H9 (cell line): ENCODE measurements at regions not wholly inside any gene's neighbourhood (a gene's known extent, or its start where the extent isn't known, plus 50 kb on each side); places are given as distances from the start of the nearest gene placed in this dataset.

Experiments used
- DNase-seq: peaks from one replicate; pipeline ENCODE4 v3.0.0-alpha.2; 2017
- H2AFZ ChIP-seq: one replicate; pipeline ENCODE4 v1.6.1; 2013; ENCODE audit warnings: mild to moderate bottlenecking, low read length, control low read depth, moderate library complexity
- H2AK5ac ChIP-seq: 2 replicates; pipeline ENCODE4 v1.6.1; 2013; ENCODE audit warnings: low read length, control low read depth, mixed read lengths; ENCODE audit not compliant: insufficient read length
- H2BK120ac ChIP-seq: one replicate; pipeline ENCODE4 v1.6.1; 2013; ENCODE audit warnings: low read depth, mild to moderate bottlenecking, low read length, control low read depth, inconsistent platforms; ENCODE audit not compliant: poor library complexity, severe bottlenecking
- H2BK12ac ChIP-seq: 2 replicates; pipeline ENCODE4 v1.6.1; 2013; ENCODE audit warnings: low read length, control low read depth, mixed read lengths, low read depth; ENCODE audit not compliant: insufficient read length
- H2BK15ac ChIP-seq: 2 replicates; pipeline ENCODE4 v1.6.1; 2013; ENCODE audit warnings: low read depth, low read length, control low read depth
- H2BK20ac ChIP-seq: one replicate; pipeline ENCODE4 v1.6.1; 2013; ENCODE audit warnings: low read depth, mild to moderate bottlenecking, low read length, control low read depth, inconsistent platforms; ENCODE audit not compliant: poor library complexity, severe bottlenecking
- H2BK5ac ChIP-seq: 2 replicates; pipeline ENCODE4 v1.6.1; 2013; ENCODE audit warnings: low read length, control low read depth, mixed read lengths; ENCODE audit not compliant: insufficient read length
- H3K14ac ChIP-seq: 2 replicates; pipeline ENCODE4 v1.6.1; 2013; ENCODE audit warnings: low read length, control low read depth; ENCODE audit not compliant: insufficient read depth
- H3K18ac ChIP-seq: 2 replicates; pipeline ENCODE4 v1.6.1; 2013; ENCODE audit warnings: low read depth, mild to moderate bottlenecking, mixed read lengths, low read length, control low read depth; ENCODE audit not compliant: insufficient read length
- H3K23ac ChIP-seq: 2 replicates; pipeline ENCODE4 v1.6.1; 2013; ENCODE audit warnings: low read length, control low read depth, mixed read lengths, low read depth; ENCODE audit not compliant: insufficient read length
- H3K23me2 ChIP-seq: 2 replicates; pipeline ENCODE4 v1.6.1; 2013; ENCODE audit warnings: low read depth, mild to moderate bottlenecking, mixed read lengths, low read length, control low read depth; ENCODE audit not compliant: insufficient read length, poor library complexity, severe bottlenecking
- H3K27ac ChIP-seq: 2 replicates; pipeline ENCODE4 v1.5.1; 2013; ENCODE audit warnings: low read length, control low read depth, mixed read lengths, low read depth; ENCODE audit not compliant: insufficient read length
- H3K27me3 ChIP-seq: 2 replicates; pipeline ENCODE4 v1.6.1; 2013; ENCODE audit warnings: low read length, control low read depth, inconsistent platforms; ENCODE audit not compliant: insufficient read depth
- H3K4ac ChIP-seq: 2 replicates; pipeline ENCODE4 v1.6.1; 2013; ENCODE audit warnings: low read depth, mild to moderate bottlenecking, control low read depth, inconsistent platforms, low read length, moderate library complexity
- H3K4me1 ChIP-seq: 2 replicates; pipeline ENCODE4 v1.6.1; 2013; ENCODE audit warnings: low read length, control low read depth, inconsistent platforms; ENCODE audit not compliant: insufficient read depth
- H3K4me2 ChIP-seq: 2 replicates; pipeline ENCODE4 v1.6.1; 2013; ENCODE audit warnings: low read length, control low read depth, mixed read lengths; ENCODE audit not compliant: insufficient read length, insufficient read depth
- H3K56ac ChIP-seq: 2 replicates; pipeline ENCODE4 v1.6.1; 2013; ENCODE audit warnings: low read depth, mild to moderate bottlenecking, mixed read lengths, low read length, control low read depth; ENCODE audit not compliant: insufficient read length
- H3K79me1 ChIP-seq: 2 replicates; pipeline ENCODE4 v1.6.1; 2013; ENCODE audit warnings: low read depth, mild to moderate bottlenecking, moderate library complexity, low read length, control low read depth, inconsistent platforms; ENCODE audit not compliant: insufficient read depth, poor library complexity, severe bottlenecking
- H3K79me2 ChIP-seq: 2 replicates; pipeline ENCODE4 v1.6.1; 2013; ENCODE audit warnings: low read length, control low read depth, inconsistent platforms; ENCODE audit not compliant: insufficient read depth
- H3K9ac ChIP-seq: 2 replicates; pipeline ENCODE4 v1.6.1; 2013; ENCODE audit warnings: low read length, control low read depth, mixed read lengths; ENCODE audit not compliant: insufficient read length; ENCODE audit errors: extremely low read depth
- H3K9me3 ChIP-seq: one replicate; pipeline ENCODE4 v1.6.1; 2013; ENCODE audit warnings: low read depth, low read length, inconsistent platforms; ENCODE audit not compliant: control insufficient read depth
- H3T11ph ChIP-seq: one replicate; pipeline ENCODE4 v1.6.1; 2013; ENCODE audit warnings: mild to moderate bottlenecking, low read length, control low read depth, inconsistent platforms
- H4K20me1 ChIP-seq: one replicate; pipeline ENCODE4 v1.6.1; 2013; ENCODE audit not compliant: control insufficient read depth, insufficient read length, insufficient read depth
- H4K5ac ChIP-seq: 2 replicates; pipeline ENCODE4 v1.6.1; 2013; ENCODE audit warnings: low read depth, mild to moderate bottlenecking, mixed read lengths, low read length, control low read depth; ENCODE audit not compliant: insufficient read length
- H4K8ac ChIP-seq: replicated peaks from 2 replicates; pipeline ENCODE4 v1.6.1; 2013; ENCODE audit warnings: low read length, control low read depth, mixed read lengths, low read depth; ENCODE audit not compliant: insufficient read length
- H4K91ac ChIP-seq: 2 replicates; pipeline ENCODE4 v1.6.1; 2013; ENCODE audit warnings: low read depth, mild to moderate bottlenecking, moderate library complexity, mixed read lengths, low read length, control low read depth; ENCODE audit not compliant: insufficient read length
- H3K27ac Mint-ChIP-seq, 3 experiments: 2 replicates in 2 of 3; 3 replicates in 1 of 3; pipeline ENCODE4 v1.8.0; 2020 to 2021; ENCODE audit warnings: mixed read lengths in 3 of 3, mild to moderate bottlenecking in 1 of 3, moderate library complexity in 1 of 3
- H3K27me3 Mint-ChIP-seq: 2 replicates; pipeline ENCODE4 v1.8.0; 2021; ENCODE audit warnings: low read depth, mild to moderate bottlenecking, moderate library complexity, mixed read lengths
- H3K36me3 Mint-ChIP-seq, 3 experiments: 2 replicates in 2 of 3; 3 replicates in 1 of 3; pipeline ENCODE4 v1.8.0; 2020 to 2021; ENCODE audit warnings: low read depth in 3 of 3, mixed read lengths in 3 of 3; ENCODE audit not compliant: insufficient read depth in 1 of 3
- H3K4me1 Mint-ChIP-seq, 2 experiments: 2 replicates each; pipeline ENCODE4 v1.8.0; 2020; ENCODE audit warnings: mixed read lengths in 2 of 2
- H3K4me3 Mint-ChIP-seq, 2 experiments: 2 replicates in 1 of 2; 3 replicates in 1 of 2; pipeline ENCODE4 v1.8.0; 2020 to 2021; ENCODE audit warnings: mild to moderate bottlenecking in 2 of 2, mixed read lengths in 2 of 2, moderate library complexity in 1 of 2
- H3K9me3 Mint-ChIP-seq, 2 experiments: 2 replicates in 1 of 2; 3 replicates in 1 of 2; pipeline ENCODE4 v1.8.0; 2020; ENCODE audit warnings: mild to moderate bottlenecking in 2 of 2, mixed read lengths in 2 of 2, moderate library complexity in 1 of 2
- CTCF ChIP-seq: fragments of 200-600 bp; sonication (generic); conservative IDR thresholded peaks from 3 replicates; pipeline ENCODE4 v1.8.0; 2021; ENCODE audit warnings: antibody characterized with exemption, mild to moderate bottlenecking
- WGBS: extraction: QIAGEN DNeasy Blood & Tissue Kit; methylation state at CpG from one replicate; pipeline ENCODE4 v1.1.7; 2013; ENCODE audit warnings: missing lambda C conversion rate, low lambda C conversion rate, mixed read lengths; ENCODE audit not compliant: insufficient read length; ENCODE audit errors: extremely low coverage; 5-methylcytosine and 5-hydroxymethylcytosine counted together

GRCh38 chr18:75735291-75735690, 307.8 kb upstream of the SMIM21 start:
- Histone ChIP-seq H4K20me1 (no peaks in the 10 kb centered on the region), H3K4me2 (no peak overlapping the region), H3K18ac (no peak overlapping the region), H3K79me1 (no peaks in the 10 kb centered on the region), H3K14ac (no peak overlapping the region), H3K27me3 (no peaks in the 10 kb centered on the region), H3K4me1 (no peaks in the 10 kb centered on the region), H4K8ac (no peak overlapping the region), H2BK15ac (no peak overlapping the region), H3K23me2 (no peaks in the 10 kb centered on the region), H3K9ac (no peak overlapping the region), H2AFZ (no peak overlapping the region), H2BK5ac (no peak overlapping the region), H3K9me3 (no peaks in the 10 kb centered on the region), H4K5ac (no peak overlapping the region), H4K91ac (no peak overlapping the region), H3K56ac (no peak overlapping the region), H3K23ac (no peak overlapping the region), H2BK120ac (no peak overlapping the region), H3K79me2 (no peaks in the 10 kb centered on the region), H2AK5ac (no peak overlapping the region), H2BK20ac (no peak overlapping the region), H2BK12ac (no peak overlapping the region), H3K4ac (no peak overlapping the region), H3T11ph (no peak overlapping the region), H3K27ac (no peak overlapping the region)
- H3K9me3 Mint-ChIP-seq: peaks cover 22 to 26% of the 10 kb centered on the region in 2 experiments
- DNase-seq: no peak
- TF ChIP-seq CTCF: no peak
- H3K27ac Mint-ChIP-seq: no peak overlapping the region
- peaks cover 3% of the 10 kb centered on the region; the same call in 1 of the 2 replicates for H3K27me3 Mint-ChIP-seq
- no peak overlapping the region for H3K4me3 Mint-ChIP-seq
- peaks cover 3 to 18% (median 9%) of the 10 kb centered on the region in 3 experiments; a peak in 5 of 7 replicates for H3K36me3 Mint-ChIP-seq
- H3K4me1 Mint-ChIP-seq: no peaks in the 10 kb centered on the region
- WGBS: no CpG with 5 or more reads among the region's 2 CpGs
